Fibroblast of skin of right biceps (primary cell): ENCODE measurements at regions not wholly inside any gene's neighbourhood (a gene's known extent, or its start where the extent isn't known, plus 50 kb on each side); places are given as distances from the start of the nearest gene placed in this dataset.

Experiments used
- DNase-seq: peaks from one replicate; pipeline ENCODE4 v3.0.0-alpha.2; 2013

DNA sequence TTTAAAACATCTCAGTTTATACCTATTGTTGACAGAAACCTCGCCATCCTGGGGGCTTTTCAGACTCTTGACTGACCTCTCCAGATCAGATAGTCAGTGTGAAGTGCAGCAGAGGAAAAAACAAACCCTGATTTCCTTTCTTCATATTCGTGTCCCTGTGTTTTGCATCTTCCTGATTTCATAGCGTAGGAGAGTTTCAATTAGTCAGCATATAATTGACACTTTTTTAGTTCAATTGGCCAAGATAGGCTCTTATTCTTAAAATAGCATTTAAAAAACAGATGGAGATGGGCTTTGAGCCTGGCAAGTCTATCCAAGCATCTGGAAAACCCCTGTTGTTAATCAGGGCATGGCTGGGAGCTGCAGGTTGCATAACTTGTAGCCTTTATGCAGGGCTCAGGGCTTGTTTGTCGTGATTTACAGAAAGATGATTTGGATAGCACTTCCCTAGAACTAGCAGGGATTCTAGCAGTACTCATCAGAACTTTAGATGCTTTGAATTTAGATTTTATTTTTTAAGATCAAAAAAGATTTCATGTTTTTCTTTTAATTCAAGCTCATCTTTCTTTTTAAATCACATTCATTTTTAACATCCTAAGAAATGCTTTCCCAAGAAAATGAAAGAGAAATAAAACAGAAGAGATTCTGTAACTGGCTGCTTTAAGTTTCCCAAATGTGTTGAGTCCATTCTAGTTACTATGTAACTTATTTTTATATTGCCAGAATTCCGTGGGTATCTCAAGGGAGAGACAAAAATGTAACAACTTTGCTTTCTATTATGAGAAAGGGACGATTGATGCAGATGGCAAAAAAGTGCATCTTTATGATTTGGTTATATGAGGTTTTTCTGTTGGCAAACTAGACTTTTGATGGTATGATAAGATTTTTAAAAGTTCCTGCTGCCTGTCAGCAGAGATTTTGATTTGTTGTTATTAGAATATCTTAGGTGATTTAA lies 270.8 kb upstream of the FZD8 start:
- DNase-seq, result peak; percentile 61

DNA sequence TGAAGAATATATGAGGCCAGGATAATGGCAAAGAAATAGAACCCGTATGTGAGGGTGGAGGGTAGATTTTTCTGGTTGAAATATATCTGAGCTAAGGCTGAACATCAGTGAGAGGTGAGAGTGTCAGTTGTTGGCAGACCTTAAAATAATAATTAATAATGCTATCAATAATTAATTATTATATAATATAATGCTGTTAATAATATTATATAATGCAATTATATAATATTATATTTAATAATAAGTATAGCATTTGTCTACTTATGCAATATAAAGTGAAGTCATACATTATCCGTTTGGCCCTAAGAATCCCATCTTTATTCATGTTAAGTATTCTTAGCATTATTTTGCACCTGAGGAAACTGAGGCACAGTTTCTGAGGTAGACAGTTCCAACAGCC lies 269.9 kb upstream of the FZD8 start:
- DNase-seq, result no peak

DNA sequence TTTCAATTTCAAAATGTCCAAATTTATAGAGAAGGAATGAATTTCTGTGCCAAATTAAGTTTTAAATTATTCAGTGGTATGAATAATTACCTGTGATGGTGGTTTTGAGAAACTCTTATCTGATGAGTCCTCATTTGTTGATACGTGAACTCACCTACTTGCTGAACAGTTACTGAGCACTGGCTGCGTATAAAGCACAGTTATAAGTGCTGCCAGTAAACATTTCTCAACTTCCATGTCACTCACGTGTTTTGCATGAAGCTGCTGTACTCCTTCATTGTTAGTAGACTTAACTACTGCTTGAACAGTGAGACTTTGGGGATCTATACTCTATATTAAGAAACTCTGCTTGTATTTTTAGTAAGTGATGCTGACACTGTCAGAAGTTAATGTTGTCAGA lies 269.1 kb upstream of the FZD8 start:
- no peak for DNase-seq

DNA sequence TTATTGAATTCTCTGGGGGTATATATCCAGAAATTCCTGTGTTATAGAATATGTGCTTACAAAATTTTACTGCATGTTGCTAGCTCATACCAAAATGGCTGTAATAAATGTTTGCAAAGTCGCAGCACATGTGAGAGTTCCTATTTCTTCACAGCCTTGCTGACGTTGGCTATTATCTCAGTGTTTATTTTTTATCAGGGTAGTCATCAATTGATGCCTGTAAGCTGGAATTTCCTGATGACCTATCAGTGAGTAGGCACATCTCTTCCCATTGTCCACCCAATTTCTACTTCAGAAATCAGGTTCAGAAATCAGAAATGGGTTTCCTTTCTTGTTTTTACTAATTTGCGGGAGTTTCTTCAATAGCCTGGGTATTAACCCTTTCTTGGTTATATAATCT lies 268.1 kb upstream of the FZD8 start:
- peak; percentile 84 for DNase-seq

DNA sequence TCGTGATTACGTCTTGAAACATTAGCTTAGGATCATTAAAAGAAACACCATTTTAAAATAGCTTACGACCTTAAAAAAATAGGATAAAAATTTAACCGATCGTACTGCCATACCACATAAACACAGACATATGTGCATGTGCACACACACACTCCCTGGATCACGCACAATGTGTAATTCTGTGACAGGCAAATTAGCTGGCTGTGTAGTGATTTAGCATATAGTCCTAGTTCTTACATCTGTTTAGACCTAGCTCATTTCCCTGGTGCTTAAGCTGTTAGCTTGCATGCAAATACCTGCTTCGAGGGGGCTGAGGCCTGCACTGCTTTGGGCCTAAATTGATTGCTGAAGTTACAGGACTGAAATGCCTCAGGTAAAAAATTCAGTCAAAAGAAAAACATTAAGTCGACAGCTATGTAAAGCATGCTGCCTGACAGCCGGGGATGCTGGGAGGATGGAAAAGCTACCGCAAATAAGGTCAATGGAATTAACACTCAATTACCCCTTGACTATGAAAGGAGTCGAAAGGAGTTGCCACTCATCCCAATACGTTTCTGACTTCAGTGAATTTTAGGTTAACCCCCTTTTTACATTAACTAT lies 267.1 kb upstream of the FZD8 start:
- no peak for DNase-seq

DNA sequence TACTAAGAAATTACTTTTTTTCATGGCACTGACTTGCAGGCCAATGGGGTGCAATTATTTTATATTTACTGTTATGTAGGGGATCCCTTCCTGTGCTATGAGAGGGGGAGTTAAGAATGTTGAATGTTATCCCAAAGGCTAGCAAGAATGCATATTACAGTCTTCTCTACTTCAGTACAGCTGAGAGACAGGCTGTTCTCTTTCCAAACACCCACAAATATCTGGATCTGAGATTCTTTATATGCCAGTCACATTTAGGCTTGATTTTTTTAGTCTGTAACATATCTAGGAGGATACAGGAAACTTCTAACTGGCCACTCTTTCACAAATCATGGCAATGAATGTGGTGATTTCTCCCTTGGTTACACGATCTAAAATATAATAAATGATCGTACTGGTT lies 266.4 kb upstream of the FZD8 start:
- peak; percentile 35 for DNase-seq

DNA sequence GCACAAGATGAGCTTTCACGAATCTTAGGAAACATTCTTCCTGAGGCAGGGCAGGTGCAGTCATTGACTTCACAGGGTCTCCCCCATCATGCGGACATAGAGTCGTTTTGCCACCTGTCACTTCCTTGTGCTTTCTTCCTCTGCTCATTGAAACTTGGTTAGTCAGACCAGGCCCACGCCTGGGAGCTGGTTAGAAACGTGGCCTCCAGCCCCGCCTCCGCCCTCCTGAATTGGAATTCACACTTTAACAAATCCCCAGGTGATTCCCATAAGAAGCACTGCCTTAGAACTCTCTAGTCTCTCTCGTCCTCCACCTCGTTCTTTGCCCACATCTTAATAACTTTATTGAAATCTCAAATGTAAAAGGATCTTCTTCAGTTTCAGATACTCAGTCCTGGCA lies 265.5 kb upstream of the FZD8 start:
- no peak for DNase-seq

DNA sequence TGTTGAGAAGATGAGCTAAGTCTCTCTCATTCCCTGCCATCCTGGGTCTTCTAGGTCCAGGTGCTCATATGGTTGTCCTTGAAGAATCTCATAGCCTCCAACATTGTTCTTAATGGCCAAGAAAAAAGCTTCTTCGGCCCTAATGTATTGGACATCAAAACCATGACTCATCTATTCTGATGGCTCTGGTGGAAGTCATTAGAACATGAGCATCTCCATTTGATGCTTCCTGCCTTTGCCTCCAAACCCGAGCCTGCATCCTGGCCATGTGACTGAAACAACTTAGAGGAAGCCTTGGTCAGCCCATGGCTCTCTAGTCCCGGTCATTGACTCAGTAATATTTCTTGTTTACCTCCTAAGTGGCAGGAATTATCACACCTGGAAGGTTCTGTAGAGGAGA lies 264.1 kb upstream of the FZD8 start:
- DNase-seq, result no peak

DNA sequence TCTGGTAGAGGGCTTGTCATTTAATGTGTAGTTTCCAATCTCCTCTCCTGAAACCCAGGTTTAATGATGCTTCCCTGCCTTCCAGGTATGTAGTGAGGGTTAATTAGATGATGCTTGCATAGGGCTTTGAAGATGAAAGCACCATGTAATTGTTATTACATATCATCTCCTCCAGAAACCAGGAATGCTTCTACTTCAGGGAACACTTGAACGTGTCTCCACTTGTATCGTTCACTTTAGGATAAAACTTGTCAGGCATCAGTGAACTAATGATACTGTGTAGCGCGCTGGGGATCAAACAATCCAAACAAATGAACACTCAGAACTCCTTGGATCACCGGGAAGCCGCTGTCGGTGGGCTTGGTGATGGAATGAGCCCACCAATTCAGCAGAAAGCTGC lies 260.9 kb upstream of the FZD8 start:
- DNase-seq, result no peak

DNA sequence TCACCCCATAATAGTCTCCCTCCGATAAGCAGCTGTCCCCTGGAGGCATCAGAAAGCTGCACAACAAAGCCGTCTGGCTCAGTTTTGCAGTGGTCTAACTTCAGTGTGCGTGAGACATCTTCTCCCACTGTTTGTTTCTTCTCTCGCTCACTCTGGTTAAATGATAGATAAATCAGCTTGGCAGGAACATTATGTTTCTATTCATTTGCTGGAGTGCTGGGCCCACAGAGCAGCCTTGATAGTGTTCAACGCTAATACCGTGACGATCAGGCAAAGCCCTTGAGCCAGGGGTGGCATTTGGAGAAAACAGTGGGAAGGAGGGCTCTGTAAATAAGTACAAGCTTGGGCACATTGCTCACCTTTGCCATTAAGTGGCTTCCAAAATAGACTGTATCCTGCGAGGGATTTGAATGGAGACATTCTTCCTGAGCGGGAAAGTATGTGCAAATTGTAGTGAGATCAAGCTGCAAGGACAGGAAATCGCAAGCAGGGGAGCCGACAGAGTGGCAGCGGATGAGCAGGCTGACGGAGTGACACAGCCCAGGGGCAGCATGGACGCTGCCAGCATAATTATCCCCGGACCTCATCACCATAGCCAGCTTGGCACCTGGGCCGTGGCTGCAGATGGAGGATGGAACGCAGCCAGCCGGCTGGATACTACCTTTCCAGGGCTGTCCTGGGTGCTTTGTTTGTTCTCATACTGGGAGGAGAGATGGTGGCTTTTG lies 256.8 kb upstream of the FZD8 start:
- DNase-seq, result no peak

DNA sequence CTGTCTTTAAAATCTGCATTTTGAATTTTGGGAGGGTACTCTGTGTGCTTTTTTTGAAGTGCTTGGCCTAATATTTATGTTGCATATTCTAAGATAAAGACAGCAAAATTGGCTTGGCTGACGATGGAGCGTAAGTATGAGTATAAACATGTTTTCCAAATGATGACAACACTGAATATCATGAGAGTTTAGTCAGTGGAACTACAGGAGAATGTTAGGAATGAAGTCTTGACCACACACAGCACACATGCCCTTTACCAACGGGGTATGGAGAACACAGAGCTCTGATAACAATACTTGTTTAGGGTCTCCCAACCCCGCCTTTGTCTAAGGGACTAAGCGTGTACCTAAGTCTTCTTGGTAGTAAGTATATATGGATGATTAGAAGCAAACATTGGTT lies 253.9 kb upstream of the FZD8 start:
- peak; percentile 82 for DNase-seq

DNA sequence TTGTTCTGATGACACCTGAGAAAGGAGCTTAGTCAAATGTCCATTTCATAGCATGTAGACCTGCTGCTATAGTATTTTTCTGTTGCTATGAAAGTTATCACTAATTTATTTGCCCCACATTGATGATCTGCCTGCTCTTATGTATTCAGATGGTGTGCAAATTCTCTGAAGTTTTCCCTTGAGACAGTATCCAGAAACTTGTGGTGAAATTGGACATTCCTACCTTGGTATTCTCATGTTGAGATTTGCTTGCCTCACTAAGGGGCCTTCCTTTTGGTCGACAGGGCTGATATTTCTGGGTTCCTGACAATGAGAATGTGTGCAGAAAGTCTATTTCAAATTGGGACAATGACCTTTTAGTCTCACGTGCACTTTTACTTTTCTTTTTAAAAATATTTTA lies 253.2 kb upstream of the FZD8 start:
- peak; percentile 66 for DNase-seq

DNA sequence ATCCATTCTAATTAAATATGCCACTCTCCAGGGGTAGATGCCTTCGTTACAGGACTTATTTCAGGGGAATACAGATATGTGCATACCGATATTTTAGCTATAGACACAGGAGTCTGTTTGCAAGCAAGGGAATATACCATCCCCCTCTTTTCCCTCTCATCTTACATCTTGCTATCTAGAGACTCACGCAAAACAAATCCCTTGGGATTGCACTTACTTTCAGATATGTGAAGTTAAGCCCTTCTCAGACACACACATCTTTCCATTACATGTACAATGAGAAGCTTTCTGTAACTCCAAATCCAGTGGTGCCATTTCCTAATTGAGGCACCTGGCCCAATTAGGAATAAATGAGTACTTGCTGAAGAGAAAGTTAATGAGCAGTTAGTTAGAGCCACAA lies 250.4 kb upstream of the FZD8 start:
- no peak for DNase-seq

DNA sequence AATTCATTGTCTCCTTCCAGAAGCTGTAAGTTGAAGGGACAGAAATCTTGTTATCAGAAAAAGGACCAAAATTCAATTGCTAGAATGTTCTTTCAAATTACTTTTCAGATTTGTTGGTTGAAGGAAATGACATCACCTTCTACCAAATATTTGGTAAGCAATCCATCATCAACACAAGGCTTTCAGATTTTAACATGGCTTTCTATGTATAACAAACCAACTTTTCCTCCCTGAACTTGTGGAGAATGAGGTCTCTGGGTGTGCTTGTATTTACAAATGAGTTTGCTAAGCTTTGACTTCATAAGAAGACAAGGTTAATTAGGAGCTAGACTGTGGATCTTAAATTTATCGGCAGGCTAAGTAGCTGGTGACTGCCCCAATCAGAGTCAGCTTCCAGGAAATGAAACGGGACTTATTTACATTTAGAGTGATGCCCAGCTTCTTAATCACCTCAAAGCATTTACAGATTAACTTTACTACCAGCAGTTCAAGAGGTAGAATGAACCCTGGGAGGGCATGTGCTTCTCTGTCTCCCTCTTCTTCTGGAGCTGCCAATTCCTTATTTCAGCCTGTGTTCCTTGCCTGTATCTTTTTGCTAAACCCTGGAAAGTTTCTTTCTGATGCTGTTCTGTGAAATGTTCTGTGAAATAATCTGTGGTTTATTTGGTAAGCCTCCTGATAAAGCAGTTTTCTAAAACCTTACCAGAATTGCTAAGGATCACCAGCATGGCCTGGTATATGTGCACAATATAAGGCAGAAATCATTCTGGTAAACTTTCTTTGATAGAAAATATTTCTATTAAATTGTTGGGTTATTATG lies 248.8 kb upstream of the FZD8 start:
- no peak for DNase-seq

DNA sequence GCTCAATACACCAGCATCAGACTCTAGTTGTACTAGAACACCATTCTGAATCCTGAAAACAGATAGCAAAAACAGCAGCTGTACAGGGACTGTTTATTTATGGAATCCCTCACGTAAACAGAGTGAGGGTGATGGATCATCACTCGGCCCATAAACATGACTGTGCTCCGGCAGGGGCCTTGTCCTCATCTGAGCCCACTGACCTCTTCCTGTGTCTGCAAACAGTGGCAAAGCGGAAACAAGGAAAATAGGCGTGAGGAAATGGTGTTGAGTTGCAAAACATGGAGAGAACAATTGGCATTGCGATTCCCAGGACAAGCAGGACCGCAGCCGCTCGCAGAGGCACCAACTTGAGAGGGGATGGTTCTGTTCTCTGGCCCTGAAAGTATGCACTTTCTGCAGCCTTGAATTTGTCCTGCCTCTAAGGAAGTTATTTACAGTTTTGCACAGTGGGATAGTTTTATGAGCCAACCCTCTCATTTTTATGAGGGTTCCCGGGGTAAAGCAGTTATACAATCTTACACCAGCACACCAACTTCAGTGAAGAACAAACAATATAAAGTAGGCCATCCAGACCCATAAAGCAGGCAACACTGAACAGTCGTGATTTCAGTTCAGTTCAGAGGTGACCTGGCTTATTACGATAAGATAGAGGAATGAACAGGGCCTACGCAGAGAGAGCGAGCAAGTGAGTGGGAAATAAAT lies 248.0 kb upstream of the FZD8 start:
- DNase-seq, result no peak

DNA sequence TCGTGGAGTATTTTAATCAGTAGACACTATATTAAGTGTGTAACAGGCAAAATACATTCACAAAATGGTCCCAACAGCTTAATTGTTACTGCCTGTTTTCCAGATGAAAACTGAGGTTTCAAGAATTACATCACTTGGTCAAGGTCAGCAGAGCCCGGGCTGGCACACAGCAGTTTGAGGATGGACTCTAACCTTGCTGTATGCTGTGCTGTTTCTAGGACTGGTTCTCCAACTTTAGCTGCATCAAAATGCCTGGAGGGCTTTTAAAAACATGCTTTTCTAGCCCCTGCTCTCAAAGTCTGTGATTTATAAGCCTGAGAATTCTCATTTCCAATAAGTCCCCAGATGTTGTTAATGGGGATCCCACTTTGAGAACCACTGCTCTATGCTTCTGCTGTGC lies 247.1 kb upstream of the FZD8 start:
- DNase-seq, result no peak

DNA sequence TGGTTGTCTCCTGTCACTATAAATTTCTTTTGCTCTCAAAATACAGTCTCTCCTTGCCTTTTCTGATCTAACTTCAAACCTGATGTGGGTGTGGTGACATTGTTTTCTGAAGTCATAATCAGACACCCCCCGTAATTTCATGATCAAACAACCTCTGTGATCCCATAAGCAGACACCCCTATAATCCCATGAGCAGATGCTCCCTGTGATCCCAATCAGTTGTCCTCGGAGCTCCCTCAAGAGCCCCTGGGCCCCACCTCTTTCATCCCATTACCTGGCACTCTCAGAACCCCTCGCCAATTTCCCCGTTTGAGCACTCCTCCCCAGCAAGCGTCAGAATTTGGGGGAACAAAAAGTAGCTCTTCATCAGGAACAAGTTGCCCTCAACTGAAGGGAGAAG lies 246.3 kb upstream of the FZD8 start:
- no peak for DNase-seq

DNA sequence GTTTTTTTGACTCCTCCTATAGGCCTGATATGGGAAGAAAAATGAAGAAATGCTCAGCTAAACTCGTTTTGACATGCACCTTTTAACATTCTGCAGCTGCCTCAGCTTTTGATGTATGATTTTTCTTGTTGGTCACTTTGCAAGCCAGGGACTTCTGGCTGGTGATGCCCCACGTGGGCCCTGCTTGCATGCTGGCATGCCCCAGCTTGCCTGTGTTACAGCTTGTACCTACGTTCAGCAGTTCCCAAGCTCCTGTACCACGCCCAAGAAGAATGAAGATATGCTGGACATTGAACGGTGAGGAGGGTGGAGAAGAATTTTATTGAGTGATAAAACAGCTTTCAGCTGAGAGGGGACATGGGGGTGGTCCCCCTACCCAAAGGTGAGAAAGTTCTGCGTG lies 245.6 kb upstream of the FZD8 start:
- no peak for DNase-seq

DNA sequence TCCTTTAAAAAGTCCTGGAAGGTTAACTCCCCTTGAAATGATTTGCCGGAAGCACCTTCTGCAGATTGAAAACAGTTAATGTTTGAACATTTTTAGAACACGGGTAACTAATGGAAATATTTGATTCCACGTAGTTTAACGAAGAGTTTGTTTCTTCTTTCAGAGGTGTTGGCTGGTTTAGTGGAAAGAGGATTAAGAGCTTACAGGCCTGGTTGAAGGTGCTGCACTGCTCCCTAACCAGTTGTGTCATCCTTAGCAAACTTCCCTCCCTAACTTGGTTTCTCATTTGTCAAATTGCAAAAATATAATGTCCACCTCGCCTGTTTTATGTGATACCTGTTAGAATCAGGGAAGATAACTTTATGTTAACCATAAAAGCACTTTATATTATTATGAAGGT lies 243.0 kb upstream of the FZD8 start:
- no peak for DNase-seq

DNA sequence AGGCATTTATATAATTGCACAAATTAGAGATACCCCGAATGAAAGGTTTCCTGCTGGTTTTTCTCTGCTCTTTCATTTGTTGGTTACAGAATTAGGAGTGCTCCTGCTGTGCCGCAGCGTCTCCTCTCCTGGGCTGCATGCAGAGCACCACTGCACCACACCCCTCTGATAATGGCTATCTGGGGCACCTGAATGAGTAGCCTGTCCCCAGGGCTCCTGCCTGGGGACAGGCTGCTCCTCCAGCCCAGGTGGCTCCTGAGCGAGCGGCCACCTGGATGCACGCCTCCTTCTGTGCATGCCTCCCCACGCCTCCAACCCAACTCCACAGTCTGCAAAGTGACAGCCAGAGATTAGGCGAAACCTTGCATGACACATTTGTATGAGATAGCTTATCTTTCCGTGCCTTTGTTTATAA lies 242.6 kb upstream of the FZD8 start:
- no peak for DNase-seq

DNA sequence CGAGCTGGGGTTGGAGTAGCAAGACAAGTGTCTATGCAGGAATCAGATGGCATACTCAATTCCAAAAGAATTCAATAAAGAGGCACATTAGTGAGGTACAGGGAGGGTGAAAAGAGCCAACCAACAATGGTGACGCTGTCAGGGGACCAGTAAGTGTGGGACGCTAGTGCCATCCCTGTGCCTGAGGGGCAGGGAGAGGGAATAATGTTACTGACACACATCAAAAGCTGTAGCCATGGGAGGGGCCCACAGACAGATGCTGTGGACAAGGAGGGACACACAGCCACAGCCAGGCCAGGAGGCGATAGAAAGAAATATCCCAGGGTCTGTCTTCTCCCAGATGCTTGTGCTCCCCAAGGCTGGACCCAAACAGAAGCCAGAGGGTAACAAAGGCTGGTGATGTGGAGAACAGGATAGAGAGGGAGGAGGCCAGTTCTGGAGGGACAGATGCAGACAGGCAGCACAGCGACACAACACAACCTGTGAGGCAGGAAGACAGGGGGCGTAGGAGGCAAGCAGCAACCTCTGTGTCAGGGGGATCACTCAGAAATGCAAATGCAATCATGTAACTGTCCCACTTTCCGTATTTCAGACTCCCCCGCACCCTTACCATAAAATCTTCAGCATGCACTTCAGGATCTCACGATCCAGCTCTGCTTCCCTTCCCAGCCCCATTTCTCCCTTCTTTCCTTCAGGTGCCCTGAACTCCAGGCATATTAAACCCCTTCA lies 240.5 kb upstream of the FZD8 start:
- no peak for DNase-seq

DNA sequence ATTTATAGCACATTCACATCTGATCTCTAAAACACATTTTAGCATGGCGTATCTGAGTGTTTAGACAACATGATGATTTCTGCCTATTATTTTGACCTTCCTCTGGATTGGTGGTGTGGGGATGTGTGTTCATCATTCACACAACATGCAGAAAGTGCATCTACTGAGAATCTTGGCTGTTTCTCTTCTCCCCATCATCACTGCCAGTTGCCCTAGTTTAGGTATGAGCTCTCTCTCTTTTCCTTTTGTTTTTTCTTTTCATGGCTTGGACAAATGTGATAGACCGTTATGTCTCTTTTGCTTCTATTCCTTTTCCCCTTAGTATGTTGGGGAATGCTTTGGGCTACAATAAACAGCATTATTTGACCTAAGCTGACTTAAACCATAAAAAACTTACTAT lies 239.2 kb upstream of the FZD8 start:
- DNase-seq, result no peak
